Liver (tissue), 2 donors: ENCODE measurements at regions not wholly inside any gene's neighbourhood (a gene's known extent, or its start where the extent isn't known, plus 50 kb on each side); places are given as distances from the start of the nearest gene placed in this dataset.

ENCODE experiments used
- YY1 ChIP-seq: IDR thresholded peaks from 2 replicates; pipeline ENCODE4 v1.6.1; 2016; ENCODE audit warnings: antibody characterized with exemption, mild to moderate bottlenecking
- TF ChIP-seq, protein P1 (sequence below): fragments of 150-350 bp; IDR thresholded peaks from 2 replicates; pipeline ENCODE4 v1.5.1; 2017; ENCODE audit warnings: improper control_type of control experiment, low read depth, low read length; ENCODE audit not compliant: missing input control
- donor health status: healthy.

DNA sequence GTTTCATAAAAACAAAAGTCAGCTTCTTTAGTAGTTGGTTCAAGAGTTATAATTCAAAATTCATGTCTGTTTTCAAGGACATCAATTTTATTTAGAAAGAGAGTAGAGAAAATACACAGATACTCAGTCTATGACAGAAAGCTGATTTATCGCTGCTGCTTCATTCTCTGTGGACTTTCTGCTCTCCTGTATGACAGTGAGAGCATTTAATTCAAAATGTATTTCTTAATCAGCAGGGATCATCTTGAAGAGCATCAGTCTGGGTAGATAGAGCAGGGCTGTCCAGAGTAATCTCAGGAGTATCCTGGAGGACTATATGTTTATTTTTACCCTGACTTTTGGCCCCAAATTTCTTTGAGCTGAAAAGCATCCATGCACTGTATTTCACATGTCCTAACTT, 1676.7 kb downstream of the REEP3 start:
- TF ChIP-seq YY1: no peak
- TF ChIP-seq, protein P1, sequence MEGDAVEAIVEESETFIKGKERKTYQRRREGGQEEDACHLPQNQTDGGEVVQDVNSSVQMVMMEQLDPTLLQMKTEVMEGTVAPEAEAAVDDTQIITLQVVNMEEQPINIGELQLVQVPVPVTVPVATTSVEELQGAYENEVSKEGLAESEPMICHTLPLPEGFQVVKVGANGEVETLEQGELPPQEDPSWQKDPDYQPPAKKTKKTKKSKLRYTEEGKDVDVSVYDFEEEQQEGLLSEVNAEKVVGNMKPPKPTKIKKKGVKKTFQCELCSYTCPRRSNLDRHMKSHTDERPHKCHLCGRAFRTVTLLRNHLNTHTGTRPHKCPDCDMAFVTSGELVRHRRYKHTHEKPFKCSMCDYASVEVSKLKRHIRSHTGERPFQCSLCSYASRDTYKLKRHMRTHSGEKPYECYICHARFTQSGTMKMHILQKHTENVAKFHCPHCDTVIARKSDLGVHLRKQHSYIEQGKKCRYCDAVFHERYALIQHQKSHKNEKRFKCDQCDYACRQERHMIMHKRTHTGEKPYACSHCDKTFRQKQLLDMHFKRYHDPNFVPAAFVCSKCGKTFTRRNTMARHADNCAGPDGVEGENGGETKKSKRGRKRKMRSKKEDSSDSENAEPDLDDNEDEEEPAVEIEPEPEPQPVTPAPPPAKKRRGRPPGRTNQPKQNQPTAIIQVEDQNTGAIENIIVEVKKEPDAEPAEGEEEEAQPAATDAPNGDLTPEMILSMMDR: no peak
